GM12801 (cell line): ENCODE measurements at regions not wholly inside any gene's neighbourhood (a gene's known extent, or its start where the extent isn't known, plus 50 kb on each side); places are given as distances from the start of the nearest gene placed in this dataset.

Source experiments
- CTCF ChIP-seq: IDR thresholded peaks from one replicate; pipeline ENCODE4 v1.5.1; 2011; ENCODE audit warnings: control low read depth; ENCODE audit not compliant: insufficient read length; ENCODE audit errors: extremely low read depth

- TF ChIP-seq CTCF: no peak
Observed at GRCh38 chr1:56167596-56167995, 411.8 kb downstream of the PLPP3 start.

- TF ChIP-seq CTCF: no peak
Observed at GRCh38 chr1:56160773-56161315, 418.5 kb downstream of the PLPP3 start.

- TF ChIP-seq CTCF: no peak
Observed at GRCh38 chr1:56156971-56157876, 422.1 kb downstream of the PLPP3 start.

- TF ChIP-seq CTCF: no peak
Observed at GRCh38 chr1:56153276-56153675, 426.1 kb downstream of the PLPP3 start.

GRCh38 chr1:56152635-56153034 is 426.7 kb downstream of the PLPP3 start:
- no peak for TF ChIP-seq CTCF

- no peak for TF ChIP-seq CTCF
Observed at GRCh38 chr1:56151402-56151801, 428.0 kb downstream of the PLPP3 start.

- no peak for TF ChIP-seq CTCF
Observed at GRCh38 chr1:56150441-56151215, 428.7 kb downstream of the PLPP3 start.
